ENCODE measurements at regions not wholly inside any gene's neighbourhood (a gene's known extent, or its start where the extent isn't known, plus 50 kb on each side); places are given as distances from the start of the nearest gene placed in this dataset.

- TF ChIP-seq POLR2AphosphoS5 (IDR thresholded peaks at IDR 0.05; ENCODE audit: borderline replicate concordance, low read depth, low read length) (no peak), EZH2 (IDR thresholded peaks at IDR 0.05) (no peak)
These were observed 365.3 kb upstream of the TCF4 start for GRCh38 chr18:55953326-55953725.

Data from SK-N-MC (cell line).